Fibroblast of skin of scalp (primary cell): ENCODE measurements at regions not wholly inside any gene's neighbourhood (a gene's known extent, or its start where the extent isn't known, plus 50 kb on each side); places are given as distances from the start of the nearest gene placed in this dataset.

Source experiments
- DNase-seq: peaks from one replicate; pipeline ENCODE4 v3.0.0-alpha.2; 2013

GRCh38 chr16:66169817-66170216 is 196.7 kb upstream of the CDH5 start:
- DNase-seq, result no peak

GRCh38 chr16:66168777-66169176 is 197.7 kb upstream of the CDH5 start:
- no peak for DNase-seq

- DNase-seq, result peak; percentile 51
These were observed 198.8 kb upstream of the CDH5 start for GRCh38 chr16:66167564-66168291.

- DNase-seq, result no peak
These were observed 200.0 kb upstream of the CDH5 start for GRCh38 chr16:66166490-66166889.

- no peak for DNase-seq
These were observed 200.6 kb upstream of the CDH5 start for GRCh38 chr16:66165879-66166278.

GRCh38 chr16:66164581-66165247 is 201.8 kb upstream of the CDH5 start:
- DNase-seq, result no peak

GRCh38 chr16:66162821-66163220 is 203.7 kb upstream of the CDH5 start:
- no peak for DNase-seq

GRCh38 chr16:66161942-66162341 is 204.5 kb upstream of the CDH5 start:
- DNase-seq, result no peak

- no peak for DNase-seq
These were observed 205.2 kb upstream of the CDH5 start for GRCh38 chr16:66161269-66161668.

- DNase-seq, result peak; percentile 35
These were observed 206.5 kb upstream of the CDH5 start for GRCh38 chr16:66159987-66160386.

- DNase-seq, result no peak
These were observed 210.0 kb upstream of the CDH5 start for GRCh38 chr16:66156538-66156937.

GRCh38 chr16:66155933-66156332 is 210.6 kb upstream of the CDH5 start:
- DNase-seq, result no peak

GRCh38 chr16:66154801-66155200 is 211.7 kb upstream of the CDH5 start:
- DNase-seq, result peak; percentile 84

- DNase-seq, result peak; percentile 99
These were observed 213.6 kb upstream of the CDH5 start for GRCh38 chr16:66152823-66153393.

- DNase-seq, result peak; percentile 74
These were observed 214.3 kb upstream of the CDH5 start for GRCh38 chr16:66152181-66152580.

- DNase-seq, result peak; percentile 54
These were observed 215.6 kb upstream of the CDH5 start for GRCh38 chr16:66150698-66151482.

- DNase-seq, result peak; percentile 76
These were observed 219.2 kb upstream of the CDH5 start for GRCh38 chr16:66147291-66147690.

GRCh38 chr16:66146798-66147197 is 219.7 kb upstream of the CDH5 start:
- DNase-seq, result peak; percentile 77

- no peak for DNase-seq
These were observed 221.8 kb upstream of the CDH5 start for GRCh38 chr16:66144641-66145040.

GRCh38 chr16:66143415-66143814 is 223.1 kb upstream of the CDH5 start:
- DNase-seq, result no peak

- DNase-seq, result no peak
These were observed 224.6 kb upstream of the CDH5 start for GRCh38 chr16:66141885-66142284.

- DNase-seq, result no peak
These were observed 228.6 kb upstream of the CDH5 start for GRCh38 chr16:66137853-66138252.

GRCh38 chr16:66136841-66137240 is 229.7 kb upstream of the CDH5 start:
- peak; percentile 27 for DNase-seq
